Activated CD8-positive, alpha-beta T cell treated with anti-CD3 and anti-CD28 coated beads for 36 hours (primary cell): ENCODE measurements at regions not wholly inside any gene's neighbourhood (a gene's known extent, or its start where the extent isn't known, plus 50 kb on each side); places are given as distances from the start of the nearest gene placed in this dataset.

Experiments
- ATAC-seq: fragments of 200-7000 bp; cut with Tn5 transposase; one replicate; pipeline ENCODE4 v1.10.0; 2021; ENCODE audit warnings: mild to moderate bottlenecking, moderate library complexity
- CTCF ChIA-PET: fragments of 350-600 bp; sonication (Branson Sonifier 250); formaldehyde crosslinking; loops from one replicate; lab custom pipeline; 2021; ENCODE audit warnings: antibody characterized with exemption; lab: Charles Lee
- POLR2A ChIA-PET: fragments of 350-600 bp; sonication (Branson Sonifier 250); formaldehyde crosslinking; loops from one replicate; lab custom pipeline; 2021; ENCODE audit warnings: antibody characterized with exemption; lab: Charles Lee
- DNase-seq: peaks from one replicate; pipeline ENCODE4 v3.0.0-alpha.2; 2020
- H3K27ac Mint-ChIP-seq: one replicate; pipeline ENCODE4 v1.8.0; 2021; ENCODE audit warnings: mild to moderate bottlenecking, mixed read lengths
- H3K27me3 Mint-ChIP-seq: one replicate; pipeline ENCODE4 v1.8.0; 2021; ENCODE audit warnings: mixed read lengths
- H3K36me3 Mint-ChIP-seq: one replicate; pipeline ENCODE4 v1.8.0; 2021; ENCODE audit warnings: low read depth, mixed read lengths
- H3K4me1 Mint-ChIP-seq: one replicate; pipeline ENCODE4 v1.8.0; 2021; ENCODE audit warnings: low read depth, mixed read lengths
- H3K4me3 Mint-ChIP-seq: one replicate; pipeline ENCODE4 v1.8.0; 2021; ENCODE audit warnings: mild to moderate bottlenecking, moderate library complexity, mixed read lengths
- H3K9me3 Mint-ChIP-seq: one replicate; pipeline ENCODE4 v1.8.0; 2021; ENCODE audit warnings: mixed read lengths
- CTCF ChIP-seq: fragments of 200-600 bp; IDR thresholded peaks from one replicate; pipeline ENCODE4 v1.8.0; 2022; ENCODE audit warnings: antibody characterized with exemption, mild to moderate bottlenecking
- intact Hi-C: fragments of 100-400 bp; cut with micrococcal nuclease; formaldehyde crosslinking; loops from one replicate; pipeline ENCODE4 v1.10.0; 2022

- Mint-ChIP-seq H3K4me1 (peaks cover 8% of the 10 kb centered on the region), H3K9me3 (no peaks in the 10 kb centered on the region), H3K4me3 (no peak overlapping the region), H3K27me3 (no peaks in the 10 kb centered on the region), H3K36me3 (no peaks in the 10 kb centered on the region), H3K27ac (no peak overlapping the region)
- CTCF ChIA-PET = interaction anchor here (1.0 kb wide), 1 partner anchor 11 kb away, joined by 4 read pairs; no protein-coding TSS in a partner anchor
- intact Hi-C loops = no loop called here
- POLR2A ChIA-PET = no interaction called here
- no peak for ATAC-seq
- DNase-seq = no peak
- no peak for TF ChIP-seq CTCF
Measured at GRCh38 chr17:33664116-33664840, 371.2 kb upstream of the ASIC2 start.

- ATAC-seq (peak; percentile 91), DNase-seq (peak; percentile 51)
- Mint-ChIP-seq H3K4me1 (peaks cover 8% of the 10 kb centered on the region), H3K36me3 (no peaks in the 10 kb centered on the region), H3K4me3 (no peak overlapping the region), H3K9me3 (no peaks in the 10 kb centered on the region), H3K27ac (peak overlapping the region; percentile 10), H3K27me3 (peaks cover 2% of the 10 kb centered on the region)
- intact Hi-C loops = no loop called here
- no peak for TF ChIP-seq CTCF
- ChIA-PET CTCF (no interaction called here), POLR2A (no interaction called here)
Measured at GRCh38 chr17:33667052-33667509, 374.0 kb upstream of the ASIC2 start.

- POLR2A ChIA-PET = interaction anchor here (0.5 kb wide), 1 partner anchor 902 kb away, joined by 3 read pairs; no protein-coding TSS in a partner anchor
- CTCF ChIA-PET = no interaction called here
- no peak for TF ChIP-seq CTCF
- H3K27me3 Mint-ChIP-seq = peaks cover 2% of the 10 kb centered on the region
- peaks cover 8% of the 10 kb centered on the region for H3K4me1 Mint-ChIP-seq
- no peak overlapping the region for H3K27ac Mint-ChIP-seq
- no peak for ATAC-seq
- no peaks in the 10 kb centered on the region for H3K36me3 Mint-ChIP-seq
- no peaks in the 10 kb centered on the region for H3K9me3 Mint-ChIP-seq
- H3K4me3 Mint-ChIP-seq = no peak overlapping the region
- intact Hi-C loops = no loop called here
- no peak for DNase-seq
Measured at GRCh38 chr17:33667671-33668070, 374.6 kb upstream of the ASIC2 start.

GRCh38 chr17:33668516-33668915 lies 375.4 kb upstream of the ASIC2 start:
- Mint-ChIP-seq H3K27me3 (peaks cover 2% of the 10 kb centered on the region), H3K36me3 (no peaks in the 10 kb centered on the region), H3K9me3 (no peaks in the 10 kb centered on the region), H3K4me3 (no peak overlapping the region), H3K27ac (no peak overlapping the region), H3K4me1 (peaks cover 8% of the 10 kb centered on the region)
- POLR2A ChIA-PET = no interaction called here
- intact Hi-C loops = no loop called here
- TF ChIP-seq CTCF = no peak
- no peak for ATAC-seq
- CTCF ChIA-PET = no interaction called here
- no peak for DNase-seq

GRCh38 chr17:33671491-33671890 lies 378.4 kb upstream of the ASIC2 start:
- ATAC-seq = no peak
- no peaks in the 10 kb centered on the region for H3K9me3 Mint-ChIP-seq
- H3K27me3 Mint-ChIP-seq = peaks cover 4% of the 10 kb centered on the region
- no peak for DNase-seq
- TF ChIP-seq CTCF = no peak
- no peak overlapping the region for H3K27ac Mint-ChIP-seq
- no peaks in the 10 kb centered on the region for H3K36me3 Mint-ChIP-seq
- POLR2A ChIA-PET = no interaction called here
- no peak overlapping the region for H3K4me3 Mint-ChIP-seq
- intact Hi-C loops = no loop called here
- peaks cover 8% of the 10 kb centered on the region for H3K4me1 Mint-ChIP-seq
- CTCF ChIA-PET = no interaction called here
